ENCODE measurements at regions not wholly inside any gene's neighbourhood (a gene's known extent, or its start where the extent isn't known, plus 50 kb on each side); places are given as distances from the start of the nearest gene placed in this dataset.

GRCh38 chr9:7707934-7708333, 91.6 kb downstream of the DMAC1 start:
- TF ChIP-seq CTCF (conservative IDR thresholded peaks at IDR 0.05) (no peak), EZH2 (IDR thresholded peaks at IDR 0.05; ENCODE audit: low read depth) (no peak)
